HG02759 (cell line): ENCODE measurements at regions not wholly inside any gene's neighbourhood (a gene's known extent, or its start where the extent isn't known, plus 50 kb on each side); places are given as distances from the start of the nearest gene placed in this dataset.

ENCODE experiments used
- ATAC-seq: cut with Tn5 transposase; IDR thresholded peaks from one replicate; pipeline ENCODE4 v1.9.1; 2021; ENCODE audit warnings: mild to moderate bottlenecking, moderate library complexity; ENCODE audit not compliant: unreplicated experiment

- ATAC-seq, result no peak
Measured at GRCh38 chr4:107117726-107118125, 81.6 kb upstream of the DKK2 start.

DNA sequence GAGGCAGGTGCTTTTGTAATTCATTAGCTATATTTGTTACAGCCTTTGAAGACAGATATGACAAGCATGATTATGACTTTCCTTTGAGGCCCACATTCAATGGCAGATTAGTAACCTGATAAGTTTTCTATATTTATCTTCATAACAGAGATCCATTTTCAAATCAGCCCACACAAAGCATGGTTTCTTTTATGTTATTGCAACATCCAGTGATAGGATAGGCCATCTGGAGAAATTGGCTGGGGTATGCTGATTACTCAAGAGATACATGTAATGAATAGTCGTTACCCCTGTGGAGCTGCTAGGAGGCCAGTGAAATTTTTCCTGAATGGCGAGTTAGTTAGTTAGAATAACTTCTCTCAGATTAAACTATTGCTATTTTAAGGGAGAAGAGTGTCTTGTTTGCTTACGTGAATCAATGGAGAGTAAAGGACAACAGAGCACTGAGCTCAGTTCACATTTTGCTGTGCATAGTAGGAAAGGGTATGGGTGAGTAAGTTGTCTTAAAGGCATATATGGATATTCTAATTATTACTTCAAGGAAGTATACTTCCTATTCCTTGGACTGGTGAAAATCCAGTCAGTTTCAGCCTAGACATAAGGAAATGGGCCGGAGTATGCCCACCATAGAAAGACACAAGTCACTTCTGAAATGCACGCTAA is 79.2 kb upstream of the DKK2 start:
- no peak for ATAC-seq

DNA sequence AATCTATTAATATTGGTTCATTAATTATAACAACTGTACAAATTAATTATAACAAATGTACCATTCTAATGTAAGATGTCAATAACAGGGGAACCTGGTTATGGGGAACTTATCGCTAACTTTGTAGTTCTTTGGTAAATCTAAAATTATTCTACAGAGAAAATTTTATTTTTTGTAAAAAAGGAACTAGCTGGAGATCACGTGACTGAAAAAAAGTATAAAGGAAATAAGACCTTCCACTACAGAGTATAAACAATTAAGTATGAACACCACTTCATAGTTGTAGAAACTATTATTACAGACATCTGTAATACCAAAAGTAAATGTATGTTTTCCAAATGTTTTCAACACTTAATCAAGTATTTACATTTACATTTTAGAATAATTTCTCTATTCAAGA is 77.9 kb upstream of the DKK2 start:
- ATAC-seq, result no peak

DNA sequence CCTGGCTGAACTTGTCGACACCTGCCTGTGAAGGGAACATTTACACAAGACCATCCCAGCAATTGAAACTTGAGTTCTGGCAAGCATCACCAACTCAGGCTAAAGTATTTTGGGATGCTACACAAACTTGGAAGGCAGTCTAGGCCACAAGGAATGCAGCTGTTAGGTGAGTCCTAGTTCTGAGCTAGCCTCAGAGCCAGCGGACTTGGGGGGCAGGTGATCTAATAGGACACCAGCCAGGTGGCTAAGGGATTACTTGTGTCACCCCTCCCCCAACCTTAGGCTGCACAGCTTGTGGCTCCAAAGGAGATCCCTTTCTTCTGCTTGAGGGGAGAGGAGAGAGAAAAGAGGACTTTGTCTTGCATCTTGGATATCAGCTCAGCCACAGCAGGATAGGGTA is 62.3 kb upstream of the DKK2 start:
- no peak for ATAC-seq

DNA sequence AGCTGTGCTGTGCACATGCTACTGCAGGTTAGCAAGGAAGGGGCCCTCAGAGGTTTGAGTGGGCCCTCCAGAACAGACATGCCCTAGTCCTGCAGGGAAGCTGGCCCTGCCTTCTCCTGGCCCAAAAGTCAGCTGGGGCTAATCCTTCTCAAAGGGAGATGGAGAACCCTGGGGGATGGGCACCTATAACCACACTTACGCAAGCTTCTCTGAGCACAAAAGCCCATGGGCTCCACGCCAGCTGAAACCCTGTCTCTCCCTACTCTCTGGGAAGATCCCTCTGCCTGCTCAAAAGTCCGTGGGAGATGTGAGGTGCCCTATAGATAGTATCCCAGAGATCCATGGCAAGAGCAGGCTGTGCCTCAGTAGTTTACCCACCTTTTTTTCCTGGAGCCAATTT is 58.9 kb upstream of the DKK2 start:
- no peak for ATAC-seq

DNA sequence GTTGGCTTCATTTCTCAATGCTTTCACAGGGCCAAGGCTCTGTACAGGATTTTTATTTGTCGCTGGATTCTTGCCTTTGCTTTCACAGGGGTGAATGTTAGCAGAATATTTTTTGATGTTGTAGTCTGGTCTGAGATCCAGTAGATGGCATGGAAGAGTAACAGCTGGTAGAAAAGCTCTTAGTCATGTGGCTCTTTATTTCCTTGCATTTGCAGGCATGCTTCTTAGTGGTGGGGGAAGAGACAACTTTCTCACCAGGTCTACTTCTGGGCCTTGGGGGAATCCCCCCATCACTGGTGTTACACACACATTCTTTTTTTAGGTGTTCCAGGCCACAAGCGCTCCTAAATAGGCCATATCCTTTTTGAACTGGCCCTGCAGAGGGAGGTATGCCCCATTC is 58.2 kb upstream of the DKK2 start:
- peak; percentile 72 for ATAC-seq
